Common myeloid progenitor, CD34-positive (primary cell): ENCODE measurements at regions not wholly inside any gene's neighbourhood (a gene's known extent, or its start where the extent isn't known, plus 50 kb on each side); places are given as distances from the start of the nearest gene placed in this dataset.

Source experiments
- CTCF ChIA-PET: fragments of 350-600 bp; sonication (Branson Sonifier 250); formaldehyde crosslinking; loops from one replicate; lab custom pipeline; 2021; ENCODE audit warnings: antibody characterized with exemption; lab: Charles Lee
- POLR2A ChIA-PET: fragments of 350-600 bp; sonication (Branson Sonifier 250); formaldehyde crosslinking; loops from one replicate; lab custom pipeline; 2021; ENCODE audit warnings: antibody characterized with exemption; lab: Charles Lee
- DNase-seq, 3 donors: peaks; one replicate each; pipeline versions ENCODE4 v3.0.0 to v3.0.0-alpha.2; 2013
- H3K27ac ChIP-seq, 2 experiments: 1 replicate in 1 of 2; 2 replicates in 1 of 2; pipeline ENCODE4 v1.7.0; 2013; ENCODE audit warnings: inconsistent platforms in 2 of 2, low read length in 2 of 2, mild to moderate bottlenecking in 2 of 2, low read depth in 1 of 2, moderate library complexity in 1 of 2; ENCODE audit not compliant: severe bottlenecking in 2 of 2, insufficient read depth in 1 of 2, poor library complexity in 1 of 2
- H3K27me3 ChIP-seq, 5 experiments: replicated peaks in 2 of 5; 1 replicate in 3 of 5; 2 replicates in 2 of 5; pipeline versions ENCODE4 v1.6.1 to v1.7.0; 2013; ENCODE audit warnings: low read length in 4 of 5, mild to moderate bottlenecking in 2 of 5, moderate library complexity in 2 of 5, inconsistent platforms in 1 of 5; ENCODE audit not compliant: insufficient read depth in 5 of 5, control insufficient read depth in 4 of 5
- H3K36me3 ChIP-seq, 4 experiments: 1 replicate in 2 of 4; 2 replicates in 2 of 4; pipeline versions ENCODE4 v1.6.1 to v1.7.0; 2013; ENCODE audit warnings: low read length in 3 of 4, control low read depth in 1 of 4, mild to moderate bottlenecking in 1 of 4; ENCODE audit not compliant: control insufficient read depth in 4 of 4, insufficient read depth in 4 of 4
- H3K4me1 ChIP-seq, 4 experiments: 1 replicate in 3 of 4; 2 replicates in 1 of 4; pipeline versions ENCODE4 v1.6.1 to v1.7.1; 2013; ENCODE audit warnings: low read length in 3 of 4, mild to moderate bottlenecking in 3 of 4, control low read depth in 1 of 4, inconsistent platforms in 1 of 4, moderate library complexity in 1 of 4; ENCODE audit not compliant: control insufficient read depth in 4 of 4, insufficient read depth in 4 of 4; ENCODE audit errors: control extremely low read depth in 1 of 4
- H3K4me3 ChIP-seq, 7 experiments: 1 replicate in 4 of 7; 2 replicates in 3 of 7; pipeline versions ENCODE4 v1.5.1 to v1.7.0; 2013; ENCODE audit warnings: mild to moderate bottlenecking in 7 of 7, low read length in 6 of 7, moderate library complexity in 6 of 7, inconsistent platforms in 2 of 7, low read depth in 2 of 7, control low read depth in 1 of 7; ENCODE audit not compliant: insufficient read depth in 4 of 7, control insufficient read depth in 1 of 7; ENCODE audit errors: extremely low read depth in 1 of 7
- H3K9me3 ChIP-seq, 5 experiments: 1 replicate in 4 of 5; 2 replicates in 1 of 5; pipeline versions ENCODE4 v1.6.1 to v1.7.1; 2013; ENCODE audit warnings: low read length in 4 of 5, mild to moderate bottlenecking in 2 of 5, inconsistent platforms in 1 of 5, low read depth in 1 of 5, moderate library complexity in 1 of 5; ENCODE audit not compliant: control insufficient read depth in 4 of 5, insufficient read depth in 2 of 5; ENCODE audit errors: control extremely low read depth in 1 of 5
- WGBS: methylation state at CpG from one replicate; pipeline ENCODE4 v1.1.5; 2013; ENCODE audit not compliant: insufficient coverage; 5-methylcytosine and 5-hydroxymethylcytosine counted together

- Histone ChIP-seq H3K27ac (no peak overlapping the region), H3K4me1 (no peaks in the 10 kb centered on the region), H3K36me3 (no peaks in the 10 kb centered on the region), H3K9me3 (no peaks in the 10 kb centered on the region), H3K4me3 (no peak overlapping the region), H3K27me3 (no peaks in the 10 kb centered on the region)
- CTCF ChIA-PET: interaction anchor here (2.0 kb wide), 1 partner anchor 13 kb away, joined by 5 read pairs; no protein-coding TSS in a partner anchor
- DNase-seq: no peak
- WGBS: 95% methylated on average over 7 of the region's 8 CpGs
- POLR2A ChIA-PET: no interaction called here
These were observed 92.2 kb upstream of the HIVEP1 start for GRCh38 chr6:11919771-11920440.

GRCh38 chr6:11918739-11919605 is 93.1 kb upstream of the HIVEP1 start:
- ChIA-PET CTCF (interaction anchor here (2.0 kb wide), 1 partner anchor 14 kb away, joined by 5 read pairs; no protein-coding TSS in a partner anchor), POLR2A (no interaction called here)
- WGBS: 98% methylated on average over 6 of the region's 9 CpGs

GRCh38 chr6:11917951-11918738 is 94.0 kb upstream of the HIVEP1 start:
- Histone ChIP-seq H3K4me3 (no peak overlapping the region), H3K27me3 (no peaks in the 10 kb centered on the region), H3K4me1 (no peaks in the 10 kb centered on the region), H3K36me3 (no peaks in the 10 kb centered on the region), H3K9me3 (no peaks in the 10 kb centered on the region), H3K27ac (peak overlapping the region in 1 of 2 experiments; percentile 63)
- POLR2A ChIA-PET: no interaction called here
- CTCF ChIA-PET: interaction anchor here (2.0 kb wide), 1 partner anchor 15 kb away, joined by 5 read pairs; no protein-coding TSS in a partner anchor
- WGBS: 90% methylated on average over 6 of the region's 9 CpGs
- peak in 2 of 3 donors; percentile 42 to 65 for DNase-seq

More at GRCh38 chr6:11918739-11919605, 93.1 kb upstream of the HIVEP1 start:
- Histone ChIP-seq H3K9me3 (no peaks in the 10 kb centered on the region), H3K4me1 (no peaks in the 10 kb centered on the region), H3K27ac (peak overlapping the region in 1 of 2 experiments; percentile 63), H3K4me3 (no peak overlapping the region), H3K36me3 (no peaks in the 10 kb centered on the region), H3K27me3 (no peaks in the 10 kb centered on the region)
- DNase-seq: no peak

GRCh38 chr6:11912420-11912819 is 99.7 kb upstream of the HIVEP1 start:
- Histone ChIP-seq H3K27ac (no peak overlapping the region), H3K36me3 (no peaks in the 10 kb centered on the region), H3K9me3 (no peaks in the 10 kb centered on the region), H3K4me3 (no peak overlapping the region), H3K27me3 (no peaks in the 10 kb centered on the region), H3K4me1 (peaks cover 0 to 7% (median 3%) of the 10 kb centered on the region in 4 experiments)
- ChIA-PET POLR2A (no interaction called here), CTCF (interaction anchor here (1.5 kb wide), 1 partner anchor 213 kb away, joined by 3 read pairs; no protein-coding TSS in a partner anchor)
- peak in 1 of 3 donors; percentile 5 for DNase-seq
- 90% methylated on average over 4 of the region's 6 CpGs for WGBS

- Histone ChIP-seq H3K9me3 (no peaks in the 10 kb centered on the region), H3K36me3 (no peaks in the 10 kb centered on the region), H3K4me1 (peaks cover 0 to 7% (median 3%) of the 10 kb centered on the region in 4 experiments), H3K4me3 (no peak overlapping the region), H3K27me3 (no peaks in the 10 kb centered on the region), H3K27ac (no peak overlapping the region)
- ChIA-PET CTCF (interaction anchor here (1.5 kb wide), 1 partner anchor 212 kb away, joined by 3 read pairs; no protein-coding TSS in a partner anchor), POLR2A (no interaction called here)
- no CpG with 5 or more reads among the region's 1 CpG for WGBS
- DNase-seq: peak; percentile 40 to 79 (median 64)
These were observed 100.6 kb upstream of the HIVEP1 start for GRCh38 chr6:11911538-11911937.

GRCh38 chr6:11909696-11910132 is 102.4 kb upstream of the HIVEP1 start:
- Histone ChIP-seq H3K27me3 (no peaks in the 10 kb centered on the region), H3K9me3 (no peaks in the 10 kb centered on the region), H3K36me3 (no peaks in the 10 kb centered on the region), H3K4me3 (no peak overlapping the region), H3K4me1 (peaks cover 0 to 7% (median 3%) of the 10 kb centered on the region in 4 experiments), H3K27ac (no peak overlapping the region)
- CTCF ChIA-PET: no interaction called here
- no peak for DNase-seq
- 100% methylated on average over 4 of the region's 7 CpGs for WGBS
- POLR2A ChIA-PET: no interaction called here
